ENCODE measurements at regions not wholly inside any gene's neighbourhood (a gene's known extent, or its start where the extent isn't known, plus 50 kb on each side); places are given as distances from the start of the nearest gene placed in this dataset.

DNA sequence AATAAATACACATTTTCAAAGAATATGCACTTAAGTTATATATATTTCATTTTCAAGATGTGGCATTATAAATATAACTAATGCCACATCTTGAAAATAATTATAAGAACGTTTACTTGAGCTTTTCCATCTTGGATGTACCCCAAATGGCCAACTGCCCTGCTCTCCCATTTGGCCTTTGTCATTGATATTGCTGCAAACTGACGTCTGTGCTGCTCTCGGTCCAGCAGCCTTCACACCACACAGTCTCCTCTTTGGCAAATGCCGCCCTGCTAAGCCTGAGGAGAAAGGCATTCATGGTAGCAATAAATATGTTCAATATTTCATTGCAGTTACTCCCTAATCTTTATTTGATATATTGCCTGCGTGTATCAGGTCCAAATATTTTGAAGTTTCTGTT, 384.6 kb upstream of the ADARB2 start:
- no peak overlapping the region for H2AK5ac ChIP-seq (ENCODE audit: low read depth, low read length)
- ATAC-seq (ENCODE audit: low read depth): no peak
- no CpG with 5 or more reads among the region's 5 CpGs for WGBS, 2 experiments (ENCODE audit: extremely low coverage in 2 of 2, insufficient read length in 1 of 2)
- ChIA-PET POLR2A (ENCODE audit: unreplicated experiment) (no interaction called here), CTCF (no interaction called here)
- H3K18ac ChIP-seq (ENCODE audit: low read depth, low read length): no peak overlapping the region
- H3K4me2 ChIP-seq (ENCODE audit: low read depth, low read length): no peak overlapping the region
- in situ Hi-C loops (cut with MboI; ENCODE audit: low sequenced_read_pairs): no loop called here
- no peak overlapping the region for H4K5ac ChIP-seq (ENCODE audit: low read depth, low read length)
- no peak overlapping the region for H2AFZ ChIP-seq (replicated peaks; ENCODE audit: low read length, poor library complexity)
- no peaks in the 10 kb centered on the region for H3K27me3 ChIP-seq (ENCODE audit: control insufficient read depth, insufficient read depth, low read length)
- H4K20me1 ChIP-seq (ENCODE audit: insufficient read depth, low read length): no peaks in the 10 kb centered on the region
- no peak for DNase-seq
- H2BK15ac ChIP-seq (ENCODE audit: low read depth, low read length): no peak overlapping the region
- H3K4ac ChIP-seq (ENCODE audit: low read depth, low read length): no peak overlapping the region
- TF ChIP-seq, protein P1, sequence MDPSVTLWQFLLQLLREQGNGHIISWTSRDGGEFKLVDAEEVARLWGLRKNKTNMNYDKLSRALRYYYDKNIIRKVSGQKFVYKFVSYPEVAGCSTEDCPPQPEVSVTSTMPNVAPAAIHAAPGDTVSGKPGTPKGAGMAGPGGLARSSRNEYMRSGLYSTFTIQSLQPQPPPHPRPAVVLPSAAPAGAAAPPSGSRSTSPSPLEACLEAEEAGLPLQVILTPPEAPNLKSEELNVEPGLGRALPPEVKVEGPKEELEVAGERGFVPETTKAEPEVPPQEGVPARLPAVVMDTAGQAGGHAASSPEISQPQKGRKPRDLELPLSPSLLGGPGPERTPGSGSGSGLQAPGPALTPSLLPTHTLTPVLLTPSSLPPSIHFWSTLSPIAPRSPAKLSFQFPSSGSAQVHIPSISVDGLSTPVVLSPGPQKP (IDR thresholded peaks at IDR 0.05; ENCODE audit: borderline replicate concordance, low read depth, low read length): no peak
- TF ChIP-seq RFX5 (IDR thresholded peaks at IDR 0.05; ENCODE audit: low read depth, low read length): no peak
- H3K4me1 ChIP-seq (ENCODE audit: control insufficient read depth, insufficient read depth, low read length): no peaks in the 10 kb centered on the region
- H2BK120ac ChIP-seq (ENCODE audit: low read depth, low read length): no peak overlapping the region
- no peak overlapping the region for H3K23ac ChIP-seq (ENCODE audit: low read depth, low read length)
- no peak overlapping the region for H3K14ac ChIP-seq (replicated peaks; ENCODE audit: low read depth, low read length)
- H3K9me1 ChIP-seq (ENCODE audit: insufficient read depth, low read length): no peaks in the 10 kb centered on the region
- H3K27ac ChIP-seq (ENCODE audit: insufficient read depth, low read length): no peak overlapping the region
- peaks cover 24% of the 10 kb centered on the region for H3K9me3 ChIP-seq (ENCODE audit: control insufficient read depth, insufficient read depth, low read length)
- H3K79me1 ChIP-seq (ENCODE audit: low read depth in 1 of 2, low read length in 2 of 2): no peaks in the 10 kb centered on the region
- no peak overlapping the region for H4K8ac ChIP-seq (ENCODE audit: low read depth in 2 of 2, low read length in 2 of 2)
- intact Hi-C loops (cut with micrococcal nuclease): no loop called here
- H2AK9ac ChIP-seq (replicated peaks; ENCODE audit: low read depth, low read length, poor library complexity): no peak overlapping the region
- no peak overlapping the region for H3K56ac ChIP-seq (ENCODE audit: extremely low read depth, insufficient read depth, low read length)
- dilution Hi-C loops (cut with HindIII; ENCODE audit: low sequenced_read_pairs, unreplicated experiment): no loop called here
- no peak overlapping the region for H2BK20ac ChIP-seq (ENCODE audit: low read depth, low read length)
- H3K36me3 ChIP-seq (ENCODE audit: control insufficient read depth, insufficient read depth, low read length): no peaks in the 10 kb centered on the region
- H4K91ac ChIP-seq (ENCODE audit: insufficient read depth, low read depth, low read length): no peak overlapping the region
- no TSS peak for BruUV-seq (replicated peaks)
- H3K4me3 ChIP-seq (ENCODE audit: insufficient read depth, low read depth, low read length): no peak overlapping the region
- H3K9ac ChIP-seq (ENCODE audit: low read depth, low read length): no peak overlapping the region
- H2BK5ac ChIP-seq (ENCODE audit: low read depth, low read length, poor library complexity, severe bottlenecking): no peak overlapping the region
